ENCODE measurements at regions not wholly inside any gene's neighbourhood (a gene's known extent, or its start where the extent isn't known, plus 50 kb on each side); places are given as distances from the start of the nearest gene placed in this dataset.

- no peak overlapping the region for H3K27ac ChIP-seq (ENCODE audit: extremely low read depth, low read depth, low read length)
- H3K36me3 ChIP-seq (ENCODE audit: control insufficient read depth in 2 of 2, insufficient read depth in 1 of 2, low read length in 2 of 2), result no peaks in the 10 kb centered on the region
- ChIA-PET CTCF (interaction anchor here (0.7 to 1.7 kb wide), 14 partner anchors 11 to 517 kb away, joined by 3 to 8 read pairs (median 4); no protein-coding TSS in a partner anchor), POLR2A (interaction anchor here (1.5 kb wide), 1 partner anchor 488 kb away, joined by 5 read pairs; the partner anchor contains the start of gene ESS2)
- H3K4me3 ChIP-seq (ENCODE audit: low read depth, low read length), result no peak overlapping the region
- TF ChIP-seq RBAK (tag by site-specific recombination; IDR thresholded peaks at IDR 0.05), result no peak
- no peak for TF ChIP-seq ZNF521 (tag by site-specific recombination; IDR thresholded peaks at IDR 0.05)
- TF ChIP-seq ZNF600 (tag by site-specific recombination; IDR thresholded peaks at IDR 0.05), result no peak
- no peak for TF ChIP-seq OVOL3 (tag by site-specific recombination; IDR thresholded peaks at IDR 0.05)
- no peak for TF ChIP-seq ZNF610 (tag by site-specific recombination; IDR thresholded peaks at IDR 0.05; ENCODE audit: borderline replicate concordance)
- no peak for TF ChIP-seq ZNF24 (tag by site-specific recombination; IDR thresholded peaks at IDR 0.05)
- no peak for TF ChIP-seq ZNF664 (tag by site-specific recombination; IDR thresholded peaks at IDR 0.05)
- no peak for TF ChIP-seq ZNF138 (tag by site-specific recombination; IDR thresholded peaks at IDR 0.05; ENCODE audit: borderline replicate concordance)
- no peak for TF ChIP-seq BCL6B (tag by site-specific recombination; IDR thresholded peaks at IDR 0.05)
- TF ChIP-seq ZNF701 (tag by site-specific recombination; IDR thresholded peaks at IDR 0.05), result no peak
- TF ChIP-seq, protein P1, sequence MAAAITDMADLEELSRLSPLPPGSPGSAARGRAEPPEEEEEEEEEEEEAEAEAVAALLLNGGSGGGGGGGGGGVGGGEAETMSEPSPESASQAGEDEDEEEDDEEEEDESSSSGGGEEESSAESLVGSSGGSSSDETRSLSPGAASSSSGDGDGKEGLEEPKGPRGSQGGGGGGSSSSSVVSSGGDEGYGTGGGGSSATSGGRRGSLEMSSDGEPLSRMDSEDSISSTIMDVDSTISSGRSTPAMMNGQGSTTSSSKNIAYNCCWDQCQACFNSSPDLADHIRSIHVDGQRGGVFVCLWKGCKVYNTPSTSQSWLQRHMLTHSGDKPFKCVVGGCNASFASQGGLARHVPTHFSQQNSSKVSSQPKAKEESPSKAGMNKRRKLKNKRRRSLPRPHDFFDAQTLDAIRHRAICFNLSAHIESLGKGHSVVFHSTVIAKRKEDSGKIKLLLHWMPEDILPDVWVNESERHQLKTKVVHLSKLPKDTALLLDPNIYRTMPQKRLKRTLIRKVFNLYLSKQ (tag by site-specific recombination; IDR thresholded peaks at IDR 0.05; ENCODE audit: borderline replicate concordance), result no peak
- no peak for TF ChIP-seq ZNF677 (tag by site-specific recombination; IDR thresholded peaks at IDR 0.05)
- TF ChIP-seq ZNF596 (tag by site-specific recombination; IDR thresholded peaks at IDR 0.05), result no peak
- no peak for TF ChIP-seq ZNF175 (tag by site-specific recombination; IDR thresholded peaks at IDR 0.05)
- no peak for TF ChIP-seq ZNF398 (tag by site-specific recombination; IDR thresholded peaks at IDR 0.05)
- no peak for TF ChIP-seq ZSCAN16 (tag by site-specific recombination; IDR thresholded peaks at IDR 0.05)
- no peak for TF ChIP-seq ZNF114 (tag by site-specific recombination; IDR thresholded peaks at IDR 0.05)
- TF ChIP-seq ZBTB26 (tag by site-specific recombination; optimal IDR thresholded peaks at IDR 0.05), result no peak
- no peak for TF ChIP-seq ZNF48 (tag by site-specific recombination; IDR thresholded peaks at IDR 0.05)
- H3K9me3 ChIP-seq (ENCODE audit: control insufficient read depth, insufficient read depth, low read depth, low read length), result no peaks in the 10 kb centered on the region
- H3K4me1 ChIP-seq (ENCODE audit: control insufficient read depth, insufficient read depth, low read length), result no peaks in the 10 kb centered on the region
These were observed 81.6 kb upstream of the SEPTIN5 start for GRCh38 chr22:19632668-19633148.

DNA sequence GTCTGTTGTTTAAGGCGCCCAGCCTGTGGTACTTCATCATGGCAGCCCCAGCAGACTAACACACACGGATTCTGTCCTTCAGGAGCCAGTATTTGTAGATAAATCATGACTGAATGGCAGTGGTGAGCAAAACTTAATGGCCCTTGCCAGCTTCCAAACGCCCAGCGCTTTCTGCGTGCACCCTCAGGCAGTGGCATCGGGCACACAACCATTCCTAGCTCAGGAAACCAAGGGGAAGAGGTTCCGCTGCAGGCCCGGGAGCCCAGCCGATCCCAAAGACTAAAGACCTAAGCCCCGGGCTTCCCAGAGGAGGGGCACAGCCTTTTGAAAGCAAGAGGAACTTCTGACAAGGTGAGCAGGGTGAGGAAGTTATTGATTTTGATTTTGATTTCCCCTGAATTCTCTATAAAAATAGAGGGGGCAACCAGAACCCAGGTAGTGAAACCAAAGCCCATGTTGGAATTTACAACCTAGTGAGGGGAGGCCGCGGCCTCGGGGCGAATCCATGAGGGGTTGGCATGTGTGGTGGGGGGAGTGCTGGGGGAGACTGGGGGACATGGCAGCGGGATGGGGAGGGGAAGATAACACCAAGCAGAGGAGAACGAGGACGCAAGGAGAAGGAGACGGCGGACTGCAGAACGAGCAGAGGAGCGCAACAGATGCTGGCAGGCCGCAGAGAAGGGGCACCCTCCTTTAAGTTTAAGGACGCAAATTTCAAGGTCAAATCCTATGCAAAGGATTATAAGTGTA is 79.9 kb upstream of the SEPTIN5 start:
- ChIA-PET POLR2A (no interaction called here), CTCF (interaction anchor here (0.7 kb wide), 1 partner anchor 55 kb away, joined by 4 read pairs; no protein-coding TSS in a partner anchor)
- TF ChIP-seq ZNF146 (tag by site-specific recombination; IDR thresholded peaks at IDR 0.05) (no peak), ZNF169 (tag by site-specific recombination; IDR thresholded peaks at IDR 0.05) (no peak), MZF1 (tag by site-specific recombination; IDR thresholded peaks at IDR 0.05; ENCODE audit: borderline replicate concordance) (no peak), ZNF404 (tag by site-specific recombination; IDR thresholded peaks at IDR 0.05) (no peak), HOXC10 (CRISPR knock-in tag; IDR thresholded peaks at IDR 0.05) (no peak), ZNF362 (tag by site-specific recombination; IDR thresholded peaks at IDR 0.05) (no peak), ZNF302 (tag by site-specific recombination; IDR thresholded peaks at IDR 0.05; ENCODE audit: low read depth) (no peak), ZNF10 (tag by site-specific recombination; IDR thresholded peaks at IDR 0.05) (no peak), ZNF274 (IDR thresholded peaks at IDR 0.05; ENCODE audit: low read length) (no peak), ZNF274 (tag by site-specific recombination; IDR thresholded peaks at IDR 0.05; ENCODE audit: borderline replicate concordance) (no peak), ZNF174 (tag by site-specific recombination; IDR thresholded peaks at IDR 0.05) (no peak)

More for the DNA sequence above, 79.9 kb upstream of the SEPTIN5 start:
- no peaks in the 10 kb centered on the region for H3K4me1 ChIP-seq (ENCODE audit: control insufficient read depth, insufficient read depth, low read length)
- H3K27ac ChIP-seq (ENCODE audit: extremely low read depth, low read depth, low read length), result no peak overlapping the region
- H3K9me3 ChIP-seq (ENCODE audit: control insufficient read depth, insufficient read depth, low read depth, low read length), result no peaks in the 10 kb centered on the region
- H3K4me3 ChIP-seq (ENCODE audit: low read depth, low read length), result no peak overlapping the region
- no peaks in the 10 kb centered on the region for H3K36me3 ChIP-seq (ENCODE audit: control insufficient read depth in 2 of 2, insufficient read depth in 1 of 2, low read length in 2 of 2)

All from HEK293 (cell line).